ENCODE measurements at regions not wholly inside any gene's neighbourhood (a gene's known extent, or its start where the extent isn't known, plus 50 kb on each side); places are given as distances from the start of the nearest gene placed in this dataset.

DNA sequence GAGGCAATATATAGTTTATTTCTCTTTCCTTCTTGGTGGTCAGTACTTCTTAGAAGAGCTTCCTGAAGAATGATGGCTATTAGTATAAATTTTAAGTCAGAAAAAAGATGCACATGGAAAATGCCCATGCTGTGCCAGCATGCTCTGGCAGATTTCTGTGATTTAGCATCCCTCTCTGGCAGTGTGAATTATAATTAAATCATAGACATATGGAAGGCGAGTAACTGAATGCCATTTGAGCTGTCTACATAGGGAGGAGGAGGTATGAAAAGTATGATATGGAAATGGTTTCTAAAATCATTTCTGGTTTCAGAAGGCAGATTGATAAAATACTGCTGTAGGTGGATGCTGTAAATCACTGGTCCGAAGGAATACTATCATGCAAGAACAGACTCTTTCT is 754.9 kb upstream of the LRATD1 start:
- Histone ChIP-seq H2AFZ (ENCODE audit: low read depth, low read length, severe bottlenecking) (no peak overlapping the region), H3K79me2 (ENCODE audit: insufficient read depth, low read length) (no peaks in the 10 kb centered on the region), H4K20me1 (ENCODE audit: low read depth, low read length) (no peaks in the 10 kb centered on the region), H3K27ac (ENCODE audit: low read depth, low read length) (no peak overlapping the region), H3K36me3 (ENCODE audit: low read length) (no peaks in the 10 kb centered on the region), H3K4me3 (ENCODE audit: insufficient read depth, low read length, poor library complexity, severe bottlenecking) (no peak overlapping the region), H3K9me2 (replicated peaks; ENCODE audit: insufficient read depth, low read length) (no peaks in the 10 kb centered on the region), H3K9ac (ENCODE audit: low read length) (no peak overlapping the region), H3K9me3 (ENCODE audit: insufficient read depth, low read length) (no peaks in the 10 kb centered on the region), H3K4me2 (ENCODE audit: low read depth, low read length, poor library complexity, severe bottlenecking) (no peak overlapping the region), H3K27me3 (ENCODE audit: low read length) (no peaks in the 10 kb centered on the region), H3F3A (ENCODE audit: insufficient read depth) (no peaks in the 10 kb centered on the region)
- no peak for TF ChIP-seq EZH2phosphoT487 (conservative IDR thresholded peaks at IDR 0.05; ENCODE audit: low read length)
- TF ChIP-seq, protein P1, sequence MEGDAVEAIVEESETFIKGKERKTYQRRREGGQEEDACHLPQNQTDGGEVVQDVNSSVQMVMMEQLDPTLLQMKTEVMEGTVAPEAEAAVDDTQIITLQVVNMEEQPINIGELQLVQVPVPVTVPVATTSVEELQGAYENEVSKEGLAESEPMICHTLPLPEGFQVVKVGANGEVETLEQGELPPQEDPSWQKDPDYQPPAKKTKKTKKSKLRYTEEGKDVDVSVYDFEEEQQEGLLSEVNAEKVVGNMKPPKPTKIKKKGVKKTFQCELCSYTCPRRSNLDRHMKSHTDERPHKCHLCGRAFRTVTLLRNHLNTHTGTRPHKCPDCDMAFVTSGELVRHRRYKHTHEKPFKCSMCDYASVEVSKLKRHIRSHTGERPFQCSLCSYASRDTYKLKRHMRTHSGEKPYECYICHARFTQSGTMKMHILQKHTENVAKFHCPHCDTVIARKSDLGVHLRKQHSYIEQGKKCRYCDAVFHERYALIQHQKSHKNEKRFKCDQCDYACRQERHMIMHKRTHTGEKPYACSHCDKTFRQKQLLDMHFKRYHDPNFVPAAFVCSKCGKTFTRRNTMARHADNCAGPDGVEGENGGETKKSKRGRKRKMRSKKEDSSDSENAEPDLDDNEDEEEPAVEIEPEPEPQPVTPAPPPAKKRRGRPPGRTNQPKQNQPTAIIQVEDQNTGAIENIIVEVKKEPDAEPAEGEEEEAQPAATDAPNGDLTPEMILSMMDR (IDR thresholded peaks at IDR 0.05; ENCODE audit: insufficient read depth, low read length, poor library complexity, severe bottlenecking) = no peak

DNA sequence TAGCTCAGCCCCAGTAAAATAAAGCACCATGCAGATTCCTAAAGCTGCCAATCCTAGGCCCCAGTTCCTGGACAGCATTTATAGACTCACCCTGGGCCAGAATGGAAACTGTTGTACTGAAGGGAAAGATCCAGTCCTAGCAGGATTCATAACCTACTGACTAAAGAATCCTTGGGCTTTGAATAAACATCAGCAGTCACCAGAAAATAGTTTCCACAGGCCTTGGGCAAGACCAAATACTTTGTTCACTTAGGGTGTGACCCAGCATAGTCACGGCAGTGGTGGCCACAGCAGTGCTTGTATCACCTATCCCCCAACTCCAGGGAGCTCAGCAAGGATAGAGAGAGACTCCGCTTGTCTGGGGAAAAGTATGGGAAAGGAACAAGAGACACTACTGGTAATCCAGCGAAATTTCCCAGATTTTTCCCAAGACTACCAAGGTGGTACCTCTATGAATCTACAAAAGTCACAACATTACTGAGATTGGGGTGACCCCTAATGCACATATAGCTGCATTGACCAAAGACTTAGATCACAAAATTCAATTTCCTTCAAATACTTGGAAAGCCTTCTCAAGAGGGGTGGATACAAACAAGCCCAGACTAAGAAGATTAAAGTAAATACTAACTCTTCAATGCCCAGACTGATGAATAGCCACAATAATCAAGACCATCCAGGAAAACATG is 748.1 kb upstream of the LRATD1 start:
- H3K9me3 ChIP-seq (ENCODE audit: insufficient read depth, low read length) = no peaks in the 10 kb centered on the region
- H3K9ac ChIP-seq (ENCODE audit: low read length) = no peak overlapping the region
- no peaks in the 10 kb centered on the region for H3F3A ChIP-seq (ENCODE audit: insufficient read depth)
- no peaks in the 10 kb centered on the region for H3K36me3 ChIP-seq (ENCODE audit: low read length)
- no peak overlapping the region for H2AFZ ChIP-seq (ENCODE audit: low read depth, low read length, severe bottlenecking)
- no peak overlapping the region for H3K4me3 ChIP-seq (ENCODE audit: insufficient read depth, low read length, poor library complexity, severe bottlenecking)
- no peaks in the 10 kb centered on the region for H4K20me1 ChIP-seq (ENCODE audit: low read depth, low read length)
- 0 out of 2 replicates have a peak, but pooled peaks cover 7% of the 10 kb centered on the region for H3K9me2 ChIP-seq (replicated peaks; ENCODE audit: insufficient read depth, low read length)
- H3K4me2 ChIP-seq (ENCODE audit: low read depth, low read length, poor library complexity, severe bottlenecking) = no peak overlapping the region
- H3K27me3 ChIP-seq (ENCODE audit: low read length) = no peaks in the 10 kb centered on the region
- no peak for TF ChIP-seq EZH2phosphoT487 (conservative IDR thresholded peaks at IDR 0.05; ENCODE audit: low read length)
- TF ChIP-seq, protein P1 (IDR thresholded peaks at IDR 0.05; ENCODE audit: insufficient read depth, low read length, poor library complexity, severe bottlenecking) = no peak
- H3K79me2 ChIP-seq (ENCODE audit: insufficient read depth, low read length) = no peaks in the 10 kb centered on the region
- H3K27ac ChIP-seq (ENCODE audit: low read depth, low read length) = no peak overlapping the region

DNA sequence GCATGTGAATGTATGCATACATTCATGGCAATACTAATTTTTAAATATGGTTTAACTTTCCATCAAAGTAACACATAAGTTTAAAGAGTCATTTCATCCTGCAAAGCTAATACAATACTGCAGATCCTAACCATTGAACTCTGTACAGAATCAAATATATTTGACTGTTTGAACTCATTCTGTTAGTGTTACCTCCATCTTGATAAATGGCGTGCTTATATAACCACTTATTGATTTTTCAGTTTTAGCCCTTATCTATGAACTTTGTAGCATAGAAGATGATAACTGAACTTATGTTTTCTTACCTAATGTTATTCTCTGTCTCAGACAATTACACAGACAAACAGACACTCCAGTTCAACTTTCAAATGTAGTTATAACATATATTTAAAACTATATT is 731.0 kb upstream of the LRATD1 start:
- Histone ChIP-seq H3K4me3 (ENCODE audit: insufficient read depth, low read length, poor library complexity, severe bottlenecking) (no peak overlapping the region), H4K20me1 (ENCODE audit: low read depth, low read length) (no peaks in the 10 kb centered on the region), H3K27ac (ENCODE audit: low read depth, low read length) (no peak overlapping the region), H3F3A (ENCODE audit: insufficient read depth) (no peaks in the 10 kb centered on the region), H3K9me3 (ENCODE audit: insufficient read depth, low read length) (no peaks in the 10 kb centered on the region), H3K36me3 (ENCODE audit: low read length) (no peaks in the 10 kb centered on the region), H3K9ac (ENCODE audit: low read length) (no peak overlapping the region), H2AFZ (ENCODE audit: low read depth, low read length, severe bottlenecking) (no peak overlapping the region), H3K9me2 (replicated peaks; ENCODE audit: insufficient read depth, low read length) (no peaks in the 10 kb centered on the region), H3K4me2 (ENCODE audit: low read depth, low read length, poor library complexity, severe bottlenecking) (no peak overlapping the region), H3K27me3 (ENCODE audit: low read length) (no peaks in the 10 kb centered on the region), H3K79me2 (ENCODE audit: insufficient read depth, low read length) (no peaks in the 10 kb centered on the region)
- TF ChIP-seq EZH2phosphoT487 (conservative IDR thresholded peaks at IDR 0.05; ENCODE audit: low read length) = no peak
- TF ChIP-seq, protein P1 (IDR thresholded peaks at IDR 0.05; ENCODE audit: insufficient read depth, low read length, poor library complexity, severe bottlenecking) = no peak
